ENCODE measurements at regions not wholly inside any gene's neighbourhood (a gene's known extent, or its start where the extent isn't known, plus 50 kb on each side); places are given as distances from the start of the nearest gene placed in this dataset.

- no peak for TF ChIP-seq POLR2A (IDR thresholded peaks at IDR 0.05)
- no peak for TF ChIP-seq CTCF (IDR thresholded peaks at IDR 0.05)
- Histone ChIP-seq H3K4me3 (no peak overlapping the region), H3K9me3 (no peaks in the 10 kb centered on the region), H3K27me3 (no peaks in the 10 kb centered on the region), H3K27ac (no peak overlapping the region), H3K4me1 (no peaks in the 10 kb centered on the region), H3K36me3 (replicated peaks in 1 of 2; ENCODE audit: insufficient read depth in 1 of 2, low read depth in 2 of 2) (no peaks in the 10 kb centered on the region)
- WGBS, 2 donors = 37 to 45% methylated on average over 7 of the region's 7 CpGs
- intact Hi-C loops (cut with DNase I) = no loop called here
- ATAC-seq (no peak), DNase-seq (no peak)
Observed at GRCh38 chr2:107091163-107091864, 205.3 kb upstream of the ST6GAL2 start.

- intact Hi-C loops (cut with DNase I) = no loop called here
- no peak for DNase-seq
- 48 to 49% methylated on average over 4 of the region's 4 CpGs for WGBS, 2 donors
Observed at GRCh38 chr2:107093426-107093957, 207.5 kb upstream of the ST6GAL2 start.

GRCh38 chr2:107094450-107094986 is 208.6 kb upstream of the ST6GAL2 start:
- H3K4me3 ChIP-seq = no peak overlapping the region
- H3K27ac ChIP-seq = no peak overlapping the region
- no peaks in the 10 kb centered on the region for H3K4me1 ChIP-seq
- TF ChIP-seq CTCF (IDR thresholded peaks at IDR 0.05) = no peak
- no peaks in the 10 kb centered on the region for H3K27me3 ChIP-seq
- WGBS, 2 donors = 51 to 62% methylated on average over 4 of the region's 4 CpGs
- H3K36me3 ChIP-seq (replicated peaks in 1 of 2; ENCODE audit: insufficient read depth in 1 of 2, low read depth in 2 of 2) = no peaks in the 10 kb centered on the region
- intact Hi-C loops (cut with DNase I) = no loop called here
- no peak for ATAC-seq
- no peak for DNase-seq
- no peaks in the 10 kb centered on the region for H3K9me3 ChIP-seq

More at GRCh38 chr2:107093426-107093957, 207.5 kb upstream of the ST6GAL2 start:
- H3K27ac ChIP-seq = no peak overlapping the region
- no peaks in the 10 kb centered on the region for H3K4me1 ChIP-seq
- TF ChIP-seq CTCF (IDR thresholded peaks at IDR 0.05) = no peak
- no peak for TF ChIP-seq POLR2A (IDR thresholded peaks at IDR 0.05)
- no peak for ATAC-seq
- H3K9me3 ChIP-seq = no peaks in the 10 kb centered on the region
- no peaks in the 10 kb centered on the region for H3K36me3 ChIP-seq (replicated peaks in 1 of 2; ENCODE audit: insufficient read depth in 1 of 2, low read depth in 2 of 2)
- H3K27me3 ChIP-seq = no peaks in the 10 kb centered on the region
- H3K4me3 ChIP-seq = no peak overlapping the region

GRCh38 chr2:107102176-107102575 is 216.2 kb upstream of the ST6GAL2 start:
- H3K4me3 ChIP-seq = no peak overlapping the region

More at GRCh38 chr2:107102176-107102575, 216.2 kb upstream of the ST6GAL2 start:
- Histone ChIP-seq H3K4me1 (no peaks in the 10 kb centered on the region), H3K9me3 (no peaks in the 10 kb centered on the region), H3K27ac (no peak overlapping the region), H3K27me3 (no peaks in the 10 kb centered on the region), H3K36me3 (replicated peaks in 1 of 2; ENCODE audit: insufficient read depth in 1 of 2, low read depth in 2 of 2) (no peaks in the 10 kb centered on the region)
- DNase-seq = no peak
- no peak for TF ChIP-seq CTCF (IDR thresholded peaks at IDR 0.05)
- no peak for TF ChIP-seq POLR2A (IDR thresholded peaks at IDR 0.05)
- intact Hi-C loops (cut with DNase I) = no loop called here
- no peak for ATAC-seq
- WGBS, 2 donors = 74 to 77% methylated on average over 8 of the region's 8 CpGs
